ENCODE measurements at regions not wholly inside any gene's neighbourhood (a gene's known extent, or its start where the extent isn't known, plus 50 kb on each side); places are given as distances from the start of the nearest gene placed in this dataset.

DNA sequence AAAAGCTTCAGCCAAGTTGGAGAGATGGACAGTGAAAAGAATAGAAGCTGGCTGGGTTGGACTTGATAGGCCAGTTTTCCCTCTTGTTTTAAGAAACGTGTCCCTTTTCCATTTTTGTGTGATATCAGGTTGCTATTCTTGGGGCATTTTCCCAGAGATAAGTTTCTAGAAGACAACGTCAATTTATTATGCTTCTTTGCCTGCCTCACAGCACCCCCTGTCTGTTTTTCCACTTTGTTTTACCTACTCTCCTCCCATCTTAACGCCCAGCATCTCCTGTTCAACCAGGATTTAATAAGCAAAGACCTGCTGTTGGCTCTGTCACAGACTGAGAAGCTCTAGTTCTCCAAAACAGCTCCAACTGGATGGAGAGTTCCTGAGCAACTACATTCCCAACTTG, 317.8 kb upstream of the ZNF521 start:
- Histone ChIP-seq H3K4me3 (no peak overlapping the region), H3K9me3 (no peaks in the 10 kb centered on the region), H3K36me3 (no peaks in the 10 kb centered on the region), H3K4me1 (no peaks in the 10 kb centered on the region), H3K27me3 (no peaks in the 10 kb centered on the region), H3K27ac (no peak overlapping the region)
- in situ Hi-C loops (cut with MboI; ENCODE audit: low pct_ligation_motif_present in 1 of 4, low pct_unique_long_range_greater_than_20kb in 1 of 4, low sequenced_read_pairs in 3 of 4) (no loop called here), intact Hi-C loops (cut with DNase I; ENCODE audit: low total_unique reads) (no loop called here)
- no peak for TF ChIP-seq CTCF (IDR thresholded peaks at IDR 0.05)
- TF ChIP-seq POLR2AphosphoS5 (IDR thresholded peaks at IDR 0.05) = no peak
- no peak for TF ChIP-seq EP300 (IDR thresholded peaks at IDR 0.05; ENCODE audit: low read depth)
- TF ChIP-seq POLR2A (IDR thresholded peaks at IDR 0.05) = no peak
- WGBS, 2 donors (ENCODE audit: low coverage in 1 of 2) = 24 to 33% methylated on average over 3 of the region's 3 CpGs
- DNase-seq = no peak

GRCh38 chr18:25662272-25662671, 310.3 kb upstream of the ZNF521 start:
- no peaks in the 10 kb centered on the region for H3K36me3 ChIP-seq
- H3K27me3 ChIP-seq = no peaks in the 10 kb centered on the region
- in situ Hi-C loops (cut with MboI; ENCODE audit: low pct_ligation_motif_present in 1 of 4, low pct_unique_long_range_greater_than_20kb in 1 of 4, low sequenced_read_pairs in 3 of 4) = no loop called here
- no peaks in the 10 kb centered on the region for H3K4me1 ChIP-seq
- H3K9me3 ChIP-seq = no peaks in the 10 kb centered on the region
- intact Hi-C loops (cut with DNase I; ENCODE audit: low total_unique reads) = no loop called here
- WGBS, 2 donors (ENCODE audit: low coverage in 1 of 2) = 65% methylated on average over 2 to 4 of the region's 4 CpGs
- DNase-seq = no peak
- no peak overlapping the region for H3K4me3 ChIP-seq
- no peak for TF ChIP-seq CTCF (IDR thresholded peaks at IDR 0.05)
- no peak for TF ChIP-seq POLR2AphosphoS5 (IDR thresholded peaks at IDR 0.05)
- no peak for TF ChIP-seq POLR2A (IDR thresholded peaks at IDR 0.05)
- no peak for TF ChIP-seq EP300 (IDR thresholded peaks at IDR 0.05; ENCODE audit: low read depth)
- H3K27ac ChIP-seq = no peak overlapping the region

DNA sequence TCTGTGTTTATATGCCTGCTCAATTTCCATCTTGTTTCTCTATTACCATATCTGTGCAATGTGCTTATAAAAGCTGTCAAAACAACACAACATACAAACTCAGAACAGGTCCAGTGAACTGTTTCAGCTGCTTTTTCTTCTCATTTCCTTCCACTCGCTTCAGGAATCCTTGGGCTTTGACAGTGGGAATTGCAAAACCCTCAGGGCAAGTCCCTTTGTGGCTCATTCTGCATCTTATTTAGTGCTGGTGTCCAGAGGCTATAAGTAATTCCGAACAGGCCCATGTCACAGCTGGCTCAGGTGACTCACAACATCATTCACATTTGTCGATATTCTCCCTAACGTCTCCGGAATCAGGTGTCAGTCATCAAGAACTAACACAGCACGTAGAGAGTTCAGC, 309.9 kb upstream of the ZNF521 start:
- intact Hi-C loops (cut with DNase I; ENCODE audit: low total_unique reads) = no loop called here
- H3K9me3 ChIP-seq = no peaks in the 10 kb centered on the region
- H3K4me3 ChIP-seq = no peak overlapping the region
- no peaks in the 10 kb centered on the region for H3K27me3 ChIP-seq
- in situ Hi-C loops (cut with MboI; ENCODE audit: low pct_ligation_motif_present in 1 of 4, low pct_unique_long_range_greater_than_20kb in 1 of 4, low sequenced_read_pairs in 3 of 4) = no loop called here
- H3K4me1 ChIP-seq = no peaks in the 10 kb centered on the region
- H3K27ac ChIP-seq = no peak overlapping the region
- DNase-seq = no peak
- H3K36me3 ChIP-seq = no peaks in the 10 kb centered on the region
- TF ChIP-seq EP300 (IDR thresholded peaks at IDR 0.05; ENCODE audit: low read depth) (no peak), POLR2A (IDR thresholded peaks at IDR 0.05) (no peak), POLR2AphosphoS5 (IDR thresholded peaks at IDR 0.05) (no peak), CTCF (IDR thresholded peaks at IDR 0.05) (no peak)
- 59 to 76% methylated on average over 6 of the region's 6 CpGs for WGBS, 2 donors (ENCODE audit: low coverage in 1 of 2)

GRCh38 chr18:25659541-25659940, 307.6 kb upstream of the ZNF521 start:
- H3K36me3 ChIP-seq = no peaks in the 10 kb centered on the region
- WGBS, 2 donors (ENCODE audit: low coverage in 1 of 2) = 75 to 77% methylated on average over 6 of the region's 6 CpGs
- TF ChIP-seq EP300 (IDR thresholded peaks at IDR 0.05; ENCODE audit: low read depth) (no peak), POLR2AphosphoS5 (IDR thresholded peaks at IDR 0.05) (no peak), POLR2A (IDR thresholded peaks at IDR 0.05) (no peak), CTCF (IDR thresholded peaks at IDR 0.05) (no peak)
- no peak overlapping the region for H3K4me3 ChIP-seq
- in situ Hi-C loops (cut with MboI; ENCODE audit: low pct_ligation_motif_present in 1 of 4, low pct_unique_long_range_greater_than_20kb in 1 of 4, low sequenced_read_pairs in 3 of 4) (no loop called here), intact Hi-C loops (cut with DNase I; ENCODE audit: low total_unique reads) (no loop called here)
- no peaks in the 10 kb centered on the region for H3K9me3 ChIP-seq
- H3K4me1 ChIP-seq = no peaks in the 10 kb centered on the region
- no peak for DNase-seq
- no peaks in the 10 kb centered on the region for H3K27me3 ChIP-seq
- H3K27ac ChIP-seq = no peak overlapping the region

All from transverse colon (tissue), 4 donors.